HCT116 (cell line): ENCODE measurements at regions not wholly inside any gene's neighbourhood (a gene's known extent, or its start where the extent isn't known, plus 50 kb on each side); places are given as distances from the start of the nearest gene placed in this dataset.

Source experiments
- CEBPB ChIP-seq: IDR thresholded peaks from 2 replicates; pipeline ENCODE4 v1.6.1; 2012; ENCODE audit warnings: low read depth
- FOSL1 ChIP-seq: IDR thresholded peaks from 2 replicates; pipeline ENCODE4 v1.6.1; 2012; ENCODE audit warnings: low read depth
- POLR2A ChIP-seq: IDR thresholded peaks from 2 replicates; pipeline ENCODE4 v1.7.0; 2011; ENCODE audit warnings: borderline replicate concordance; ENCODE audit not compliant: insufficient read depth, insufficient read length; ENCODE audit errors: extremely low read depth
- SP1 ChIP-seq: IDR thresholded peaks from 2 replicates; pipeline ENCODE4 v1.6.1; 2012; ENCODE audit warnings: low read depth
- SRF ChIP-seq: IDR thresholded peaks from 2 replicates; pipeline ENCODE4 v1.6.1; 2012; ENCODE audit warnings: low read depth
- TF ChIP-seq, protein P1 (sequence below): IDR thresholded peaks from 2 replicates; pipeline ENCODE4 v1.6.1; 2012; ENCODE audit warnings: low read depth
- TF ChIP-seq, protein P2 (sequence below), 3 experiments: fragments of 200-600 bp in 1 of 3; sonication (generic) in 1 of 3; IDR thresholded peaks in 2 of 3; conservative IDR thresholded peaks in 1 of 3; 2 replicates each; pipeline ENCODE4 v1.5.1; 2012 to 2017; ENCODE audit warnings: low read depth in 2 of 3, low read length in 2 of 3, antibody characterized with exemption in 1 of 3, borderline replicate concordance in 1 of 3, control low read depth in 1 of 3, mild to moderate bottlenecking in 1 of 3, mixed read lengths in 1 of 3, mixed run types in 1 of 3, moderate library complexity in 1 of 3; ENCODE audit not compliant: insufficient read depth in 1 of 3

DNA sequence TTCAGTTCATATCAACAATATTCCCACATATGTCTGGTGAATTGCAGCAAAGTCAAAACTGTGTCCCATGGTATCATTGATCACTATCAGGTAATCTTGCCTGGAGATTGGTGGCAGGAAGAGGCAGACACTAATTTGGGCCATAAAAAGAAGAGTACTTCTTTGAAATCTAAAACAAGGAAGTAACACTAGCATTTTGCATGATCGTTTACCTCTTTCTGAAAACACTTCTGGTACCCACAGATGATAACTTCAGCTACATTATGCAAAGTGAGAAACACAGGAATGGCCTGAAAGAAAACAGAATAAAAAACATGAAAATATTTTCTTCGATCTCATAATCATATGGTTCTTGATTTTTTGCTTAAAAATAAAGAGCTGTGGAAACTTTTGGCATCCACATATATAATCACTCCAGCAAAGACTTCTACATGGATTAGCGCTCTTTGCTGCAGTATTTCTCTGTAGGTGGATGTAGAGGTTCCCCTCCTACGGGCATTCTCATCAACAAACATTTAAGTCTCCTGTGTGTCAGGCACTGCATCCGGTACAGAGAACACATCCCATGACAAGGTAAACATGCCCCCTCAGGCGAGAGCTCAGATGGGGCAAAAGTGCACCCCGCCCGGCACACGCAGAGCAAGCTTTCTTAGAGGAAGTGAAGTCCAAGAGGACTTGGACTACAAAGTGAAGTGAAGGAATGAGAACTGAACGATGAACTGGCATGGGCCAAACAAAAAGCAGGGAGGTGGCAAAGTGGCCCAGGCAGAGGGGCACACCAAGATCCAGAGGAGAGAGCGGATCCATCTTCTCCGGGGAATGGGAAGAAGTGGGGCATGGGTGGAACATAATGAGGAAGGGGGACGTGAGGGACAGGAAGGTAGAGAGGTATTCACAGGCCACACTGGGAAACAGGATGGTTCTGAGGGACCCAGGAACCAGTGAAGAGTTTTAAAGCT, 68.0 kb upstream of the RIOK3 start:
- TF ChIP-seq, protein P1, sequence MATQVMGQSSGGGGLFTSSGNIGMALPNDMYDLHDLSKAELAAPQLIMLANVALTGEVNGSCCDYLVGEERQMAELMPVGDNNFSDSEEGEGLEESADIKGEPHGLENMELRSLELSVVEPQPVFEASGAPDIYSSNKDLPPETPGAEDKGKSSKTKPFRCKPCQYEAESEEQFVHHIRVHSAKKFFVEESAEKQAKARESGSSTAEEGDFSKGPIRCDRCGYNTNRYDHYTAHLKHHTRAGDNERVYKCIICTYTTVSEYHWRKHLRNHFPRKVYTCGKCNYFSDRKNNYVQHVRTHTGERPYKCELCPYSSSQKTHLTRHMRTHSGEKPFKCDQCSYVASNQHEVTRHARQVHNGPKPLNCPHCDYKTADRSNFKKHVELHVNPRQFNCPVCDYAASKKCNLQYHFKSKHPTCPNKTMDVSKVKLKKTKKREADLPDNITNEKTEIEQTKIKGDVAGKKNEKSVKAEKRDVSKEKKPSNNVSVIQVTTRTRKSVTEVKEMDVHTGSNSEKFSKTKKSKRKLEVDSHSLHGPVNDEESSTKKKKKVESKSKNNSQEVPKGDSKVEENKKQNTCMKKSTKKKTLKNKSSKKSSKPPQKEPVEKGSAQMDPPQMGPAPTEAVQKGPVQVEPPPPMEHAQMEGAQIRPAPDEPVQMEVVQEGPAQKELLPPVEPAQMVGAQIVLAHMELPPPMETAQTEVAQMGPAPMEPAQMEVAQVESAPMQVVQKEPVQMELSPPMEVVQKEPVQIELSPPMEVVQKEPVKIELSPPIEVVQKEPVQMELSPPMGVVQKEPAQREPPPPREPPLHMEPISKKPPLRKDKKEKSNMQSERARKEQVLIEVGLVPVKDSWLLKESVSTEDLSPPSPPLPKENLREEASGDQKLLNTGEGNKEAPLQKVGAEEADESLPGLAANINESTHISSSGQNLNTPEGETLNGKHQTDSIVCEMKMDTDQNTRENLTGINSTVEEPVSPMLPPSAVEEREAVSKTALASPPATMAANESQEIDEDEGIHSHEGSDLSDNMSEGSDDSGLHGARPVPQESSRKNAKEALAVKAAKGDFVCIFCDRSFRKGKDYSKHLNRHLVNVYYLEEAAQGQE = no peak
- TF ChIP-seq SRF (no peak), POLR2A (no peak), SP1 (no peak), CEBPB (no peak), FOSL1 (no peak)
- TF ChIP-seq, protein P2, sequence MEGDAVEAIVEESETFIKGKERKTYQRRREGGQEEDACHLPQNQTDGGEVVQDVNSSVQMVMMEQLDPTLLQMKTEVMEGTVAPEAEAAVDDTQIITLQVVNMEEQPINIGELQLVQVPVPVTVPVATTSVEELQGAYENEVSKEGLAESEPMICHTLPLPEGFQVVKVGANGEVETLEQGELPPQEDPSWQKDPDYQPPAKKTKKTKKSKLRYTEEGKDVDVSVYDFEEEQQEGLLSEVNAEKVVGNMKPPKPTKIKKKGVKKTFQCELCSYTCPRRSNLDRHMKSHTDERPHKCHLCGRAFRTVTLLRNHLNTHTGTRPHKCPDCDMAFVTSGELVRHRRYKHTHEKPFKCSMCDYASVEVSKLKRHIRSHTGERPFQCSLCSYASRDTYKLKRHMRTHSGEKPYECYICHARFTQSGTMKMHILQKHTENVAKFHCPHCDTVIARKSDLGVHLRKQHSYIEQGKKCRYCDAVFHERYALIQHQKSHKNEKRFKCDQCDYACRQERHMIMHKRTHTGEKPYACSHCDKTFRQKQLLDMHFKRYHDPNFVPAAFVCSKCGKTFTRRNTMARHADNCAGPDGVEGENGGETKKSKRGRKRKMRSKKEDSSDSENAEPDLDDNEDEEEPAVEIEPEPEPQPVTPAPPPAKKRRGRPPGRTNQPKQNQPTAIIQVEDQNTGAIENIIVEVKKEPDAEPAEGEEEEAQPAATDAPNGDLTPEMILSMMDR (IDR thresholded peaks at IDR 0.05 in 2 of 3, conservative IDR thresholded peaks at IDR 0.05 in 1 of 3; ENCODE audit: borderline replicate concordance in 1 of 3, insufficient read depth in 1 of 3, low read depth in 2 of 3, low read length in 2 of 3) = no peak
